Endothelial cell of umbilical vein (primary cell): ENCODE measurements at regions not wholly inside any gene's neighbourhood (a gene's known extent, or its start where the extent isn't known, plus 50 kb on each side); places are given as distances from the start of the nearest gene placed in this dataset.
"Not testable (repeated sequence)": the region's sequence is repeated elsewhere in the genome, so short reads cannot be mapped to it uniquely, and the experiment has no call there.

ENCODE experiments used
- BruUV-seq: library from RNA; stranded (reverse); fragments of 400-500 nt; replicated peaks from 2 replicates; lab custom pipeline; 2021; lab: Mats Ljungman, UMichigan
- CTCF ChIA-PET: fragments of 300-600, 350-600 bp; sonication (Branson Sonifier 250); formaldehyde crosslinking; loops from one replicate; lab custom pipeline; 2021; ENCODE audit warnings: antibody characterized with exemption, inconsistent platforms; lab: Charles Lee
- POLR2A ChIA-PET: fragments of 300-600, 350-600 bp; sonication (Branson Sonifier 250); formaldehyde crosslinking; loops from one replicate; lab custom pipeline; 2021; ENCODE audit warnings: antibody characterized with exemption, inconsistent platforms; lab: Charles Lee
- DNase-seq: peaks from one replicate; pipeline ENCODE4 v3.0.0-alpha.2; 2011; ENCODE audit warnings: low read depth, low spot score
- FAIRE-seq: peaks from 2 replicates; lab custom pipeline; 2011; peaks lifted over from hg19 to GRCh38; lab: Jason Lieb, UNC
- H2AFZ ChIP-seq: 2 replicates; pipeline ENCODE4 v1.6.0; 2012; ENCODE audit warnings: low read depth, low read length, control low read depth, inconsistent platforms
- H3K27ac ChIP-seq: 2 replicates; pipeline ENCODE4 v1.5.1; 2011; ENCODE audit warnings: low read depth, mild to moderate bottlenecking, control low read depth, low read length, moderate library complexity; ENCODE audit not compliant: insufficient read depth
- H3K27me3 ChIP-seq, 2 experiments: 2 replicates each; pipeline versions ENCODE4 v1.6.0 to v1.6.1; 2011; ENCODE audit warnings: low read length in 2 of 2, mixed read lengths in 1 of 2; ENCODE audit not compliant: control insufficient read depth in 2 of 2, insufficient read depth in 2 of 2
- H3K36me3 ChIP-seq, 2 experiments: 2 replicates in 1 of 2; 3 replicates in 1 of 2; pipeline ENCODE4 v1.5.1; 2011; ENCODE audit warnings: low read length in 2 of 2, mild to moderate bottlenecking in 1 of 2, moderate library complexity in 1 of 2; ENCODE audit not compliant: control insufficient read depth in 2 of 2, insufficient read depth in 2 of 2; ENCODE audit errors: extremely low read depth in 1 of 2
- H3K4me1 ChIP-seq: 3 replicates; pipeline ENCODE4 v1.5.1; 2011; ENCODE audit warnings: mild to moderate bottlenecking, low read length; ENCODE audit not compliant: control insufficient read depth, insufficient read depth; ENCODE audit errors: extremely low read depth
- H3K4me2 ChIP-seq: 2 replicates; pipeline ENCODE4 v1.6.1; 2011; ENCODE audit warnings: low read length, control low read depth, mixed read lengths; ENCODE audit not compliant: insufficient read depth
- H3K4me3 ChIP-seq, 3 experiments: fragments of 200-600 bp in 1 of 3; sonication (generic), shearing (Covaris generic) in 1 of 3; replicated peaks in 1 of 3; 2 replicates each; pipeline ENCODE4 v1.5.1; 2011 to 2016; ENCODE audit warnings: control low read depth in 3 of 3, low read length in 3 of 3, mild to moderate bottlenecking in 2 of 3, inconsistent platforms in 1 of 3, low read depth in 1 of 3, moderate library complexity in 1 of 3; ENCODE audit not compliant: insufficient read depth in 1 of 3
- H3K79me2 ChIP-seq: 2 replicates; pipeline ENCODE4 v1.6.0; 2012; ENCODE audit warnings: low read length, inconsistent platforms; ENCODE audit not compliant: control insufficient read depth, insufficient read depth
- H3K9ac ChIP-seq: replicated peaks from 2 replicates; pipeline ENCODE3; 2011; ENCODE audit warnings: low read length, control low read depth; ENCODE audit not compliant: insufficient read depth; ENCODE audit errors: extremely low read depth
- H3K9me1 ChIP-seq: replicated peaks from 3 replicates; pipeline ENCODE4 v1.6.0; 2011; ENCODE audit warnings: mild to moderate bottlenecking, low read length; ENCODE audit not compliant: control insufficient read depth, insufficient read depth; ENCODE audit errors: extremely low read depth
- H3K9me3 ChIP-seq: replicated peaks from 2 replicates; pipeline ENCODE4 v1.5.1; 2012; ENCODE audit warnings: low read length, inconsistent platforms; ENCODE audit not compliant: control insufficient read depth, insufficient read depth
- H4K20me1 ChIP-seq: replicated peaks from 2 replicates; pipeline ENCODE3; 2011; ENCODE audit warnings: mild to moderate bottlenecking, low read length; ENCODE audit not compliant: control insufficient read depth, insufficient read depth; ENCODE audit errors: extremely low read depth
- CTCF ChIP-seq, 2 donors: IDR thresholded peaks; 1 replicate in 1 of 2; 2 replicates in 1 of 2; pipeline ENCODE4 v1.5.1; 2011; ENCODE audit warnings: low read length in 2 of 2, mild to moderate bottlenecking in 2 of 2, moderate library complexity in 2 of 2, control low read depth in 1 of 2, inconsistent platforms in 1 of 2, low read depth in 1 of 2; ENCODE audit not compliant: insufficient read depth in 1 of 2; ENCODE audit errors: extremely low read depth in 1 of 2
- FOS ChIP-seq: IDR thresholded peaks from 2 replicates; pipeline ENCODE4 v1.6.1; 2011; ENCODE audit warnings: mild to moderate bottlenecking, low read length, moderate library complexity, borderline replicate concordance; ENCODE audit not compliant: insufficient read depth
- JUN ChIP-seq: IDR thresholded peaks from 2 replicates; pipeline ENCODE4 v1.6.1; 2011; ENCODE audit warnings: borderline replicate concordance, low read depth; ENCODE audit not compliant: insufficient read length, insufficient read depth
- POLR2AphosphoS5 ChIP-seq: IDR thresholded peaks from 2 replicates; pipeline ENCODE4 v1.6.1; 2012; ENCODE audit warnings: low read depth, mild to moderate bottlenecking, control low read depth, low read length, moderate library complexity; ENCODE audit not compliant: insufficient read depth
- dilution Hi-C: fragments of 300-500 bp; cut with MboI; formaldehyde crosslinking; loops from one replicate; pipeline ENCODE4 v1.15.0; 2019; ENCODE audit warnings: low sequenced_read_pairs; ENCODE audit not compliant: extremely low pct_ligation_motif_present
- intact Hi-C: fragments of 100-400 bp; cut with micrococcal nuclease; formaldehyde crosslinking; loops from one replicate; pipeline ENCODE4 v1.10.0; 2022

GRCh38 chr10:81600185-81600584 lies 274.8 kb upstream of the NRG3 start:
- dilution Hi-C loops = no loop called here
- ChIA-PET CTCF (no interaction called here), POLR2A (no interaction called here)
- no peaks in the 10 kb centered on the region for H4K20me1 ChIP-seq
- H3K4me1 ChIP-seq = no peaks in the 10 kb centered on the region
- no peaks in the 10 kb centered on the region for H3K36me3 ChIP-seq
- BruUV-seq = no TSS peak
- FAIRE-seq = no peak
- peak; percentile 17 for TF ChIP-seq JUN
- no peak for TF ChIP-seq CTCF (IDR thresholded peaks at IDR 0.05; ENCODE audit: extremely low read depth in 1 of 2, insufficient read depth in 1 of 2, low read depth in 1 of 2, low read length in 2 of 2)
- peak; percentile 79 for TF ChIP-seq FOS
- H3K9ac ChIP-seq = no peak overlapping the region
- H3K4me2 ChIP-seq = no peak overlapping the region
- H3K27ac ChIP-seq = no peak overlapping the region
- H3K27me3 ChIP-seq = no peaks in the 10 kb centered on the region
- no peak overlapping the region for H3K4me3 ChIP-seq
- peak; percentile 14 for DNase-seq
- H3K9me3 ChIP-seq = no peaks in the 10 kb centered on the region
- intact Hi-C loops = no loop called here
- H2AFZ ChIP-seq = no peak overlapping the region
- no peaks in the 10 kb centered on the region for H3K79me2 ChIP-seq
- no peaks in the 10 kb centered on the region for H3K9me1 ChIP-seq

GRCh38 chr10:81603106-81603620 lies 271.8 kb upstream of the NRG3 start:
- Histone ChIP-seq H3K9me1 (no peaks in the 10 kb centered on the region), H3K4me2 (no peak overlapping the region), H3K27me3 (no peaks in the 10 kb centered on the region), H4K20me1 (no peaks in the 10 kb centered on the region), H2AFZ (no peak overlapping the region), H3K9ac (no peak overlapping the region), H3K4me1 (no peaks in the 10 kb centered on the region), H3K27ac (no peak overlapping the region), H3K9me3 (no peaks in the 10 kb centered on the region), H3K79me2 (no peaks in the 10 kb centered on the region), H3K36me3 (no peaks in the 10 kb centered on the region), H3K4me3 (no peak overlapping the region)
- ChIA-PET CTCF (no interaction called here), POLR2A (no interaction called here)
- no peak for TF ChIP-seq CTCF (IDR thresholded peaks at IDR 0.05; ENCODE audit: extremely low read depth in 1 of 2, insufficient read depth in 1 of 2, low read depth in 1 of 2, low read length in 2 of 2)
- no peak for TF ChIP-seq POLR2AphosphoS5
- intact Hi-C loops (no loop called here), dilution Hi-C loops (no loop called here)
- no TSS peak for BruUV-seq
- FAIRE-seq = no peak
- DNase-seq = no peak

- H3K9ac ChIP-seq, POLR2A ChIA-PET, H3K9me3 ChIP-seq, H2AFZ ChIP-seq, BruUV-seq, H3K4me1 ChIP-seq, H3K4me2 ChIP-seq, H3K9me1 ChIP-seq, dilution Hi-C loops, H3K36me3 ChIP-seq, CTCF ChIA-PET, H3K27me3 ChIP-seq, intact Hi-C loops, DNase-seq, H3K27ac ChIP-seq, H3K79me2 ChIP-seq, FAIRE-seq, H4K20me1 ChIP-seq, H3K4me3 ChIP-seq: not testable (repeated sequence)
Measured at GRCh38 chr10:81644485-81644884, 230.5 kb upstream of the NRG3 start.
